ENCODE measurements at regions not wholly inside any gene's neighbourhood (a gene's known extent, or its start where the extent isn't known, plus 50 kb on each side); places are given as distances from the start of the nearest gene placed in this dataset.

DNA sequence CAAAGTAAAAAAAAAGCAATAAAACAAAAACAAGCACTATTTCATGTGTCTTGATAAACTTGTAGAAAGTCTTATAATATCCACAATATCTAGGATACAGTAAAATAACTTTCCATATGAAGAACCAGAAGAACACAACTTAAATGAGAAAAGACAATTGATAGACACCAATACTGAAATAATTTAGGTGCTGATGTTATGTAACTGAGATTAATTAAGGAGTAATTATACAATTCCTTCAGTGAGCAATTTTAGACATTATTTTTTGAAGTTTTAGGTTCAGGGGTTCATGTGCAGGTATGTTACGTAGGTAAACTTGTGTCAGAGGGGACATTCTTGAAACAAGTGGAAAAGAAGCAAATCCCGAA lies 88.3 kb upstream of the VPREB1 start:
- H3K27me3 ChIP-seq = no peaks in the 10 kb centered on the region
- no peaks in the 10 kb centered on the region for H3K36me3 ChIP-seq
- H3K9me3 ChIP-seq = no peaks in the 10 kb centered on the region
- no peak overlapping the region for H3K27ac ChIP-seq
- H3K4me1 ChIP-seq = no peaks in the 10 kb centered on the region
- TF ChIP-seq, protein P1, sequence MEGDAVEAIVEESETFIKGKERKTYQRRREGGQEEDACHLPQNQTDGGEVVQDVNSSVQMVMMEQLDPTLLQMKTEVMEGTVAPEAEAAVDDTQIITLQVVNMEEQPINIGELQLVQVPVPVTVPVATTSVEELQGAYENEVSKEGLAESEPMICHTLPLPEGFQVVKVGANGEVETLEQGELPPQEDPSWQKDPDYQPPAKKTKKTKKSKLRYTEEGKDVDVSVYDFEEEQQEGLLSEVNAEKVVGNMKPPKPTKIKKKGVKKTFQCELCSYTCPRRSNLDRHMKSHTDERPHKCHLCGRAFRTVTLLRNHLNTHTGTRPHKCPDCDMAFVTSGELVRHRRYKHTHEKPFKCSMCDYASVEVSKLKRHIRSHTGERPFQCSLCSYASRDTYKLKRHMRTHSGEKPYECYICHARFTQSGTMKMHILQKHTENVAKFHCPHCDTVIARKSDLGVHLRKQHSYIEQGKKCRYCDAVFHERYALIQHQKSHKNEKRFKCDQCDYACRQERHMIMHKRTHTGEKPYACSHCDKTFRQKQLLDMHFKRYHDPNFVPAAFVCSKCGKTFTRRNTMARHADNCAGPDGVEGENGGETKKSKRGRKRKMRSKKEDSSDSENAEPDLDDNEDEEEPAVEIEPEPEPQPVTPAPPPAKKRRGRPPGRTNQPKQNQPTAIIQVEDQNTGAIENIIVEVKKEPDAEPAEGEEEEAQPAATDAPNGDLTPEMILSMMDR (IDR thresholded peaks at IDR 0.05) = no peak
- H3K4me3 ChIP-seq = no peak overlapping the region
- no peak for DNase-seq
- intact Hi-C loops (cut with DNase I) = loop anchor here (10.0 kb wide), 1 partner anchor 78 kb away; no protein-coding TSS in a partner anchor
- H3K9ac ChIP-seq (ENCODE audit: low read depth in 2 of 2, low read length in 2 of 2) = no peak overlapping the region

- Histone ChIP-seq H3K9me3 (no peaks in the 10 kb centered on the region), H3K27ac (no peak overlapping the region), H3K9ac (ENCODE audit: low read depth in 2 of 2, low read length in 2 of 2) (no peak overlapping the region), H3K36me3 (no peaks in the 10 kb centered on the region), H3K27me3 (no peaks in the 10 kb centered on the region), H3K4me1 (no peaks in the 10 kb centered on the region), H3K4me3 (no peak overlapping the region)
- no peak for DNase-seq
- TF ChIP-seq, protein P1 (IDR thresholded peaks at IDR 0.05) = no peak
- intact Hi-C loops (cut with DNase I) = loop anchor here (10.0 kb wide), 1 partner anchor 79 kb away; no protein-coding TSS in a partner anchor
Measured at GRCh38 chr22:22155607-22156006, 89.0 kb upstream of the VPREB1 start.

DNA sequence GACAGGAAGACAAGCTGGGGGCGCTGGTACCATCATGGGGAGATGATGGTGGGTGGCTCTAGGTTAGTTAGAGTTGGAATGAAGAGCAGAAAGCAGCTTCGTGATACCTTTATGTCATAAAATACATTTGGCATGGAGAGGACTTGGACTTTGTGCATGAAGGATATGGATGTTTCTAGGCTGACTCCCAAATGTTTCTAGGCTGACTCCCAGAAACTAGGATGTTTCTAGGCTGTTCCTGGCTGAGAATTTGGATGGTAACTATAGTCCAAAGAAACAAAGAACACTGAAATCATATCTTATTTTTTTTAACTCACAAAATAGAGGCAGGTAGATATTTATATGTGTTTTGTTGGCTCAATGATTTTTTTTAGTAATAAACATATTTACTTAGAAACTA lies 89.4 kb upstream of the VPREB1 start:
- TF ChIP-seq, protein P1 (IDR thresholded peaks at IDR 0.05) = no peak
- Histone ChIP-seq H3K4me3 (no peak overlapping the region), H3K4me1 (no peaks in the 10 kb centered on the region), H3K27me3 (no peaks in the 10 kb centered on the region), H3K27ac (no peak overlapping the region), H3K9ac (ENCODE audit: low read depth in 2 of 2, low read length in 2 of 2) (no peak overlapping the region), H3K36me3 (no peaks in the 10 kb centered on the region), H3K9me3 (no peaks in the 10 kb centered on the region)
- intact Hi-C loops (cut with DNase I) = loop anchor here (10.0 kb wide), 1 partner anchor 80 kb away; no protein-coding TSS in a partner anchor
- no peak for DNase-seq

GRCh38 chr22:22154040-22154439 lies 90.5 kb upstream of the VPREB1 start:
- Histone ChIP-seq H3K36me3 (no peaks in the 10 kb centered on the region), H3K27ac (no peak overlapping the region), H3K27me3 (no peaks in the 10 kb centered on the region), H3K9me3 (no peaks in the 10 kb centered on the region), H3K9ac (ENCODE audit: low read depth in 2 of 2, low read length in 2 of 2) (no peak overlapping the region), H3K4me1 (no peaks in the 10 kb centered on the region), H3K4me3 (no peak overlapping the region)
- intact Hi-C loops (cut with DNase I) = loop anchor here (10.0 kb wide), 1 partner anchor 81 kb away; no protein-coding TSS in a partner anchor
- no peak for DNase-seq
- TF ChIP-seq, protein P1 (IDR thresholded peaks at IDR 0.05) = no peak

DNA sequence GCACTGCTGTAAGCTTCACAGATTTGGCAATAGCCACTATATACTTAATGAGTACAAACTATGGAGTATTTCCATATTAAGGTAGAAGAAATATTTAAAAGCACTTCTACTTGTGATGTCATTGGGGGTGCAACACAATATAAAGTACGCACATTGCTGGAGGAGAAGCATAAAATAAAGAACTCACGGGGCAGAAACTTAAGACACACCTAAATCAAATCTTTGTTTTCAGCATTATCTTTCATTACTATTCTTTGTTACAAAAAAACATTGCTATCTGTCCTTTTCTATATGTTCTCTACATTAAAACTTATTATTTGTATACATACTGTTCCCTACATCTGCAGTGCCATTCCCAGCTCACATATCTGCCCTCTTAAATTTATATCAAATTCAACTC lies 93.3 kb upstream of the VPREB1 start:
- no peak overlapping the region for H3K27ac ChIP-seq
- H3K27me3 ChIP-seq = no peaks in the 10 kb centered on the region
- H3K4me3 ChIP-seq = no peak overlapping the region
- no peak overlapping the region for H3K9ac ChIP-seq (ENCODE audit: low read depth in 2 of 2, low read length in 2 of 2)
- TF ChIP-seq, protein P1 (IDR thresholded peaks at IDR 0.05) = no peak
- no peaks in the 10 kb centered on the region for H3K36me3 ChIP-seq
- no peak for DNase-seq
- no peaks in the 10 kb centered on the region for H3K4me1 ChIP-seq
- no peaks in the 10 kb centered on the region for H3K9me3 ChIP-seq
- intact Hi-C loops (cut with DNase I) = loop anchor here (10.0 kb wide), 1 partner anchor 83 kb away; no protein-coding TSS in a partner anchor

Measured in colonic mucosa (tissue), 4 donors.